H1 (cell line): ENCODE measurements at regions not wholly inside any gene's neighbourhood (a gene's known extent, or its start where the extent isn't known, plus 50 kb on each side); places are given as distances from the start of the nearest gene placed in this dataset.

ENCODE experiments used
- BACH1 ChIP-seq: IDR thresholded peaks from 2 replicates; pipeline ENCODE4 v1.6.1; 2012; ENCODE audit warnings: low read length, improper control_type of control experiment
- CHD2 ChIP-seq: IDR thresholded peaks from 2 replicates; pipeline ENCODE4 v1.6.1; 2012; ENCODE audit warnings: low read length, improper control_type of control experiment
- EP300 ChIP-seq, 2 experiments: IDR thresholded peaks; 1 replicate in 1 of 2; 2 replicates in 1 of 2; pipeline ENCODE4 v1.6.1; 2011 to 2012; ENCODE audit warnings: low read depth in 2 of 2, low read length in 2 of 2, mild to moderate bottlenecking in 2 of 2, borderline replicate concordance in 1 of 2, inconsistent platforms in 1 of 2, moderate library complexity in 1 of 2
- JUND ChIP-seq: IDR thresholded peaks from 2 replicates; pipeline ENCODE4 v1.6.1; 2011; ENCODE audit warnings: mild to moderate bottlenecking, improper control_type of control experiment, low read length
- TF ChIP-seq, protein P1 (sequence below), 3 experiments: IDR thresholded peaks; 1 replicate in 2 of 3; 2 replicates in 1 of 3; pipeline versions ENCODE4 v1.5.1 to v1.6.1; 2011; ENCODE audit warnings: low read length in 3 of 3, mild to moderate bottlenecking in 3 of 3, inconsistent platforms in 2 of 3, low read depth in 1 of 3, moderate library complexity in 1 of 3; ENCODE audit not compliant: insufficient read depth in 1 of 3; ENCODE audit errors: control extremely low read depth in 1 of 3

DNA sequence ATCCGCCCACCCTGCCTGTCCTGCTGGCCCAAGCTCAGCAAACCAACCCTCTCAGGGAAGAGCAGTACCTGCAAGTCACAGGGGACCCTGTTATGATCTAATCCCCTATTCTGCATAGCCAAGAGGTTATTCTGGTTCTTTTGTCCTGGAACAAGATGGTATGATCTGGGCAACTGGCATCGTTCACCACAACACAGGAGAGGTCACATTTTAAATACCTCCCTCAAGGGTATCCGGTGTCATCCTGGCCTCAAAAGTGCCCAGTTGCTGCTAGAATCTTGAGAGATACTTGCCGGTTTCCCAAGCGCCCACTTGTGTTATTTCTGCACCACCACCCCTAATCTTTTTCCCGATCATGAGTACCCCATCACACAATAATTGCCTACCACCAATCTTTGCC lies 497.5 kb downstream of the BCOR start:
- no peak for TF ChIP-seq CHD2
- TF ChIP-seq, protein P1, sequence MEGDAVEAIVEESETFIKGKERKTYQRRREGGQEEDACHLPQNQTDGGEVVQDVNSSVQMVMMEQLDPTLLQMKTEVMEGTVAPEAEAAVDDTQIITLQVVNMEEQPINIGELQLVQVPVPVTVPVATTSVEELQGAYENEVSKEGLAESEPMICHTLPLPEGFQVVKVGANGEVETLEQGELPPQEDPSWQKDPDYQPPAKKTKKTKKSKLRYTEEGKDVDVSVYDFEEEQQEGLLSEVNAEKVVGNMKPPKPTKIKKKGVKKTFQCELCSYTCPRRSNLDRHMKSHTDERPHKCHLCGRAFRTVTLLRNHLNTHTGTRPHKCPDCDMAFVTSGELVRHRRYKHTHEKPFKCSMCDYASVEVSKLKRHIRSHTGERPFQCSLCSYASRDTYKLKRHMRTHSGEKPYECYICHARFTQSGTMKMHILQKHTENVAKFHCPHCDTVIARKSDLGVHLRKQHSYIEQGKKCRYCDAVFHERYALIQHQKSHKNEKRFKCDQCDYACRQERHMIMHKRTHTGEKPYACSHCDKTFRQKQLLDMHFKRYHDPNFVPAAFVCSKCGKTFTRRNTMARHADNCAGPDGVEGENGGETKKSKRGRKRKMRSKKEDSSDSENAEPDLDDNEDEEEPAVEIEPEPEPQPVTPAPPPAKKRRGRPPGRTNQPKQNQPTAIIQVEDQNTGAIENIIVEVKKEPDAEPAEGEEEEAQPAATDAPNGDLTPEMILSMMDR (IDR thresholded peaks at IDR 0.05; ENCODE audit: control extremely low read depth in 1 of 3, insufficient read depth in 1 of 3, low read depth in 1 of 3, low read length in 3 of 3), result no peak
- no peak for TF ChIP-seq EP300 (IDR thresholded peaks at IDR 0.05; ENCODE audit: borderline replicate concordance in 1 of 2, low read depth in 2 of 2, low read length in 2 of 2)
- no peak for TF ChIP-seq BACH1
- TF ChIP-seq JUND, result no peak
